Mucosa of descending colon (tissue), 3 donors: ENCODE measurements at regions not wholly inside any gene's neighbourhood (a gene's known extent, or its start where the extent isn't known, plus 50 kb on each side); places are given as distances from the start of the nearest gene placed in this dataset.

Experiments
- ATAC-seq: fragments of 200-7000 bp; cut with Tn5 transposase; one replicate; pipeline ENCODE4 v1.9.1; 2020; ENCODE audit warnings: mild to moderate bottlenecking, moderate library complexity
- DNase-seq, 3 donors: peaks; one replicate each; pipeline ENCODE4 v3.0.0-alpha.2; 2020
- H3K36me3 ChIP-seq: fragments of 200-600 bp; one replicate; pipeline ENCODE4 v1.8.0; 2021; ENCODE audit warnings: low read depth, mild to moderate bottlenecking
- H3K4me1 ChIP-seq: fragments of 200-600 bp; one replicate; pipeline ENCODE4 v1.8.0; 2021; ENCODE audit warnings: low read depth, mild to moderate bottlenecking
- H3K4me3 ChIP-seq: fragments of 200-600 bp; one replicate; pipeline ENCODE4 v1.8.0; 2021; ENCODE audit warnings: mild to moderate bottlenecking
- H3K9me3 ChIP-seq: fragments of 200-600 bp; one replicate; pipeline ENCODE4 v1.8.0; 2021; ENCODE audit warnings: mild to moderate bottlenecking
- intact Hi-C, 2 donors: fragments of 100-400 bp; cut with DNase I in 1 of 2; cut with micrococcal nuclease in 1 of 2; formaldehyde crosslinking; loops; one replicate each; pipeline versions ENCODE4 v1.11.0 to v1.11.1; 2022; cut with DNase I, micrococcal nuclease
- TF ChIP-seq, protein P1 (sequence below): fragments of 200-600 bp; IDR thresholded peaks from one replicate; pipeline ENCODE4 v1.8.0; 2022; ENCODE audit warnings: antibody characterized with exemption, mild to moderate bottlenecking
- donor health status: DM: no; HTN: no; CAD: no; lungs with moderate emphysema.
- donor health status: DM: no; HTN: no; CAD: no.
- donor health status: DM: no; HTN: yes; CAD: no.

DNA sequence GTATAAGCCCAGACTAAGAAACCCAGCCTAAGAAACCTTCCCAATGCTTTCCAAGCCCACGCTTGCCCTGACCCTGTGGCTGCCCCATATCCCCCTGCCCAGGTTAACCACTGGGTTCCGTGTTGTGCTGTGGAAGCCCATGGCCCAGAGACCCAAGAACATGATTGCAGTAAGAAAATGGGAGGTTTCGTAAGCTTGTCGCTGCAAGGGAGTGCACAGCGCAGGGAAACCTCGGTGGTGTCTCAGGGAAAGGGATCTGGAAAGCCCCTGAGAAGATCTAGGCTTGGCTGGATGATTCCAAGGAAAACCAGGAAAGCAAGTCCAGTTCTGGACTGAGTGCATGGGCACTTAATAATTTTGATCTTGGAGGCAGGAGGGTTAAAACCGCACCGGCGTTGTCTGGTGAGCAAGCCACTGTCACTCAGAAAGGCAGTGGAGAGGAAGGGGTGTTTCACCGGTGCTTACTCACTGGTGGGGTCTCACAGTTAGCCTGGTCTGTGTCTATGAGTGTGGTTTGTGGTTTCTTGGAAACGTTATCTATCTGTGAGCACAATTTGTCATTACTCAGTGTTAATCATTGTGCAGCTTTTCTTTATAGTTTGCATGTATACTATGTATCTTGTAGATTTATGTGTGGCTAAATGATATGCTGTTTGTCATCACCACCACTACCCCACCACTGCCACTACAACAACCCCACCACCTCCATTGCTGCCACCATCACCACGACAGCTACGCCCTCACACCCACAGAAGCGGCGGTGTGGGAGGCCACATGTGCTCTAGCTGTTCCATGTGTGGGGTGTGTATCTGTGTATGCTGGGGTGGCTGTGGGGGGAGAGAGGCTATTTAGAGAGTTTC is 53.3 kb upstream of the PRDM11 start:
- intact Hi-C loops = no loop called here
- DNase-seq = no peak
- TF ChIP-seq, protein P1, sequence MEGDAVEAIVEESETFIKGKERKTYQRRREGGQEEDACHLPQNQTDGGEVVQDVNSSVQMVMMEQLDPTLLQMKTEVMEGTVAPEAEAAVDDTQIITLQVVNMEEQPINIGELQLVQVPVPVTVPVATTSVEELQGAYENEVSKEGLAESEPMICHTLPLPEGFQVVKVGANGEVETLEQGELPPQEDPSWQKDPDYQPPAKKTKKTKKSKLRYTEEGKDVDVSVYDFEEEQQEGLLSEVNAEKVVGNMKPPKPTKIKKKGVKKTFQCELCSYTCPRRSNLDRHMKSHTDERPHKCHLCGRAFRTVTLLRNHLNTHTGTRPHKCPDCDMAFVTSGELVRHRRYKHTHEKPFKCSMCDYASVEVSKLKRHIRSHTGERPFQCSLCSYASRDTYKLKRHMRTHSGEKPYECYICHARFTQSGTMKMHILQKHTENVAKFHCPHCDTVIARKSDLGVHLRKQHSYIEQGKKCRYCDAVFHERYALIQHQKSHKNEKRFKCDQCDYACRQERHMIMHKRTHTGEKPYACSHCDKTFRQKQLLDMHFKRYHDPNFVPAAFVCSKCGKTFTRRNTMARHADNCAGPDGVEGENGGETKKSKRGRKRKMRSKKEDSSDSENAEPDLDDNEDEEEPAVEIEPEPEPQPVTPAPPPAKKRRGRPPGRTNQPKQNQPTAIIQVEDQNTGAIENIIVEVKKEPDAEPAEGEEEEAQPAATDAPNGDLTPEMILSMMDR = no peak
- Histone ChIP-seq H3K4me3 (no peak overlapping the region), H3K36me3 (no peaks in the 10 kb centered on the region), H3K9me3 (no peaks in the 10 kb centered on the region), H3K4me1 (no peaks in the 10 kb centered on the region)
- no peak for ATAC-seq

GRCh38 chr11:45093761-45094455 is 52.5 kb upstream of the PRDM11 start:
- TF ChIP-seq, protein P1 = no peak
- DNase-seq (no peak), ATAC-seq (no peak)
- intact Hi-C loops = no loop called here
- Histone ChIP-seq H3K9me3 (no peaks in the 10 kb centered on the region), H3K4me1 (no peaks in the 10 kb centered on the region), H3K36me3 (no peaks in the 10 kb centered on the region), H3K4me3 (no peak overlapping the region)

DNA sequence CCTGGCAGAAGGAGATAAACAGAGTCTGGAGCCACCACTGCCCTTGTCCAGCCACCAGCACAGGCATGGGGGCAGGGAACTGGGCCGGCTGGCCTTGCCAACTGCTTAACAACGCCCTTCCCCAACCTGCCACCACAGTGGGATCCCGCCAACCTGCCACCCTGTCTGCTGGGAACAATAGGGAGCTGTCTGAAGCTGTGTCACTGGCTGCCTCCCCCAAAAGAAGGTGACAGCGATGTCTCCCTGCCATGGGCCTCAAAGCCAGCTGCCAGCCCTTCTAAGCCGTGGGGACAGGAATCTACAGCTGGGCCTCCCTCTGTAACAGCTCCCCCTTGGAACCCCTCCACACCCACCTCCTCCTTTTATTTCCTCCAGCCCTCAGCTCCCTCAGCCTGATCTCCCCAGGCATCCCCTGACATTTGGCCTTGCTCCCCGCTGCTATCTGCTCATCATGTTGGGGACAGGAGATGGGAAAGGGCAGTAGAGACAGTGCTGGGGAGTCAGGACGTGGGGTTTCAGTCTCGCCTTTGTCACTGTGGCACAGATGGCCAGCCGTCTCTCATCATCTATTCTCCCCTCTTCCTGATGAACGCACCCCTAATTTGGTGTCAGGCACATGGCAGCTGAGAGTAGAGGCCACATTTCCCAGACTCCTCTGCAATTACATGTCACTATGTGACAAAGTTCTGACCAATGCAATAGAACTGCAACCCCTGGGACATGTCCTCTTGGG is 51.3 kb upstream of the PRDM11 start:
- Histone ChIP-seq H3K4me3 (no peak overlapping the region), H3K4me1 (no peaks in the 10 kb centered on the region), H3K36me3 (no peaks in the 10 kb centered on the region), H3K9me3 (no peaks in the 10 kb centered on the region)
- ATAC-seq = no peak
- DNase-seq = no peak
- TF ChIP-seq, protein P1 = no peak
- intact Hi-C loops = no loop called here

- intact Hi-C loops = no loop called here
- TF ChIP-seq, protein P1 = no peak
- no peaks in the 10 kb centered on the region for H3K4me1 ChIP-seq
- no peak for ATAC-seq
- H3K4me3 ChIP-seq = no peak overlapping the region
- no peaks in the 10 kb centered on the region for H3K36me3 ChIP-seq
- DNase-seq = no peak
- H3K9me3 ChIP-seq = no peaks in the 10 kb centered on the region
Measured at GRCh38 chr11:45095691-45096010, 50.8 kb upstream of the PRDM11 start.

DNA sequence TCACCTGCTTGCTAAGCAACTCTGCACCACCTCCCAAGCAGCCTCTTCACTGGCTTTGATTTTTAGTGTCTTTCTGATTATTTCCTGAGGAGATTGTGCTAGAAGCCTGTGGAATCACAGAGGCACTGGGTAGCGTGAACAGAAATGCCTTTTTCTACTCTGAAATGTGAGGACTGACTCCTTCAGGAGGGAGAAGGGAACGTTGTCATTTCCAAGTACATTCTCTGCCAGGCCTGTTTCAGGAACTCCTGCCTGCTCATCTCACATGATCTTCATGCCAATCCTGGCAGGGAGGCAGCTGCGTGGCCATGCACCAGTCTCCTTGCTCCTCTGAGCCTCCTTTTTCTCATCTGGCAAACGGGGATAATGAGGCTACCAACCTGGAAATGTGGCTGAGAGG is 49.8 kb upstream of the PRDM11 start:
- intact Hi-C loops = no loop called here
- DNase-seq (no peak), ATAC-seq (no peak)
- H3K4me1 ChIP-seq = no peaks in the 10 kb centered on the region
- TF ChIP-seq, protein P1 = no peak
- no peaks in the 10 kb centered on the region for H3K9me3 ChIP-seq
- no peaks in the 10 kb centered on the region for H3K36me3 ChIP-seq
- no peak overlapping the region for H3K4me3 ChIP-seq
